ENCODE measurements at regions not wholly inside any gene's neighbourhood (a gene's known extent, or its start where the extent isn't known, plus 50 kb on each side); places are given as distances from the start of the nearest gene placed in this dataset.

- peaks cover 0 to 15% (median 0%) of the 10 kb centered on the region in 4 donors for H3K4me1 ChIP-seq
- no peak overlapping the region for H3K4me3 ChIP-seq
- H3K36me3 ChIP-seq: no peaks in the 10 kb centered on the region
- no peak overlapping the region for H3K27ac ChIP-seq
- DNase-seq: no peak
- no peaks in the 10 kb centered on the region for H3K9me3 ChIP-seq
- WGBS, 5 donors: 85 to 92% (median 91%) methylated on average over 9 of the region's 9 CpGs
- TF ChIP-seq POLR2AphosphoS5 (IDR thresholded peaks at IDR 0.05): no peak
- no peak for TF ChIP-seq POLR2A (IDR thresholded peaks at IDR 0.05)
- no peak for TF ChIP-seq EP300 (IDR thresholded peaks at IDR 0.05)
- no peak for TF ChIP-seq CTCF (IDR thresholded peaks at IDR 0.05)
- peaks cover 0 to 37% (median 6%) of the 10 kb centered on the region in 3 donors for H3K27me3 ChIP-seq
- intact Hi-C loops (cut with DNase I; ENCODE audit: low total_unique reads): no loop called here
Measured at GRCh38 chr11:123364080-123364479, 66.0 kb upstream of the GRAMD1B start.

GRCh38 chr11:123363556-123363955 lies 66.5 kb upstream of the GRAMD1B start:
- TF ChIP-seq POLR2A (IDR thresholded peaks at IDR 0.05): no peak
- intact Hi-C loops (cut with DNase I; ENCODE audit: low total_unique reads): no loop called here
- Histone ChIP-seq H3K36me3 (no peaks in the 10 kb centered on the region), H3K9me3 (no peaks in the 10 kb centered on the region), H3K27me3 (peaks cover 0 to 42% (median 11%) of the 10 kb centered on the region in 3 donors), H3K27ac (no peak overlapping the region), H3K4me1 (peaks cover 0 to 17% (median 2%) of the 10 kb centered on the region in 4 donors), H3K4me3 (no peak overlapping the region)
- no peak for DNase-seq
- WGBS, 5 donors: 58 to 80% (median 75%) methylated on average over 4 of the region's 4 CpGs

- peak in 1 of 2 donors; percentile 33 for DNase-seq
- Histone ChIP-seq H3K27ac (no peak overlapping the region), H3K36me3 (no peaks in the 10 kb centered on the region), H3K4me1 (peaks cover 0 to 23% (median 8%) of the 10 kb centered on the region in 4 donors), H3K4me3 (no peak overlapping the region), H3K9me3 (no peaks in the 10 kb centered on the region), H3K27me3 (peaks cover 0 to 49% (median 17%) of the 10 kb centered on the region in 3 donors)
- 29 to 56% (median 49%) methylated on average over 9 of the region's 9 CpGs for WGBS, 5 donors
- intact Hi-C loops (cut with DNase I; ENCODE audit: low total_unique reads): no loop called here
- TF ChIP-seq CTCF (IDR thresholded peaks at IDR 0.05): no peak
- TF ChIP-seq EP300 (IDR thresholded peaks at IDR 0.05): no peak
- no peak for TF ChIP-seq POLR2A (IDR thresholded peaks at IDR 0.05)
- no peak for TF ChIP-seq POLR2AphosphoS5 (IDR thresholded peaks at IDR 0.05)
Measured at GRCh38 chr11:123362941-123363340, 67.1 kb upstream of the GRAMD1B start.

- no peak overlapping the region for H3K4me3 ChIP-seq
- intact Hi-C loops (cut with DNase I; ENCODE audit: low total_unique reads): no loop called here
- DNase-seq: no peak
Measured at GRCh38 chr11:123362186-123362585, 67.9 kb upstream of the GRAMD1B start.

More at GRCh38 chr11:123362186-123362585, 67.9 kb upstream of the GRAMD1B start:
- Histone ChIP-seq H3K9me3 (no peaks in the 10 kb centered on the region), H3K36me3 (no peaks in the 10 kb centered on the region), H3K27me3 (peaks cover 0 to 52% (median 24%) of the 10 kb centered on the region in 3 donors), H3K4me1 (peaks cover 0 to 27% (median 10%) of the 10 kb centered on the region in 4 donors), H3K27ac (no peak overlapping the region)
- TF ChIP-seq CTCF (IDR thresholded peaks at IDR 0.05) (no peak), EP300 (IDR thresholded peaks at IDR 0.05) (no peak), POLR2AphosphoS5 (IDR thresholded peaks at IDR 0.05) (no peak), POLR2A (IDR thresholded peaks at IDR 0.05) (no peak)

Data from stomach (tissue), 8 donors.